GM21723 (cell line): ENCODE measurements at regions not wholly inside any gene's neighbourhood (a gene's known extent, or its start where the extent isn't known, plus 50 kb on each side); places are given as distances from the start of the nearest gene placed in this dataset.
"Not testable (repeated sequence)": the region's sequence is repeated elsewhere in the genome, so short reads cannot be mapped to it uniquely, and the experiment has no call there.

Experiments used
- ATAC-seq: cut with Tn5 transposase; IDR thresholded peaks from one replicate; pipeline ENCODE4 v1.9.1; 2021; ENCODE audit warnings: mild to moderate bottlenecking, moderate library complexity; ENCODE audit not compliant: unreplicated experiment

DNA sequence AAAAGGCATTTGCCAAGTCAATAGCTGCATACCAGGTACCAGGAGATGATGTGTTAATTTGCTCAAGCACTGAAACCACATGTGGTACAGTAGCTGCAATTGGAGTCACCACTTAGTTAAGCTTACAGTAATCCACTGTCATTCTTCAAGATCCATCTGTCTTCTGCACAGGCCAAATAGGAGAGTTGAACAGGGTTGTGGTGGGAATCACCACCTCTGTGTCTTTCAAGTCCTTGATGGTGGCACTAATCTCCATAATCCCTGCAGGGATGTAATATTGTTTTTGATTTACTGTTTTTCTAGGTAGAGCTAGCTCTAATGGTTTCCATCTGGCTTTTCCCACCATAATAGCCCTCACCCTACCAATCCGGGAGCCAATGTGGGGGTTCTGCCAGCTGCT, 91.9 kb downstream of the FCRL5 start:
- ATAC-seq: no peak

- ATAC-seq: no peak
Observed at GRCh38 chr1:157457279-157457678, 95.0 kb downstream of the FCRL5 start.

- no peak for ATAC-seq
Observed at GRCh38 chr1:157455318-157455717, 97.0 kb downstream of the FCRL5 start.

DNA sequence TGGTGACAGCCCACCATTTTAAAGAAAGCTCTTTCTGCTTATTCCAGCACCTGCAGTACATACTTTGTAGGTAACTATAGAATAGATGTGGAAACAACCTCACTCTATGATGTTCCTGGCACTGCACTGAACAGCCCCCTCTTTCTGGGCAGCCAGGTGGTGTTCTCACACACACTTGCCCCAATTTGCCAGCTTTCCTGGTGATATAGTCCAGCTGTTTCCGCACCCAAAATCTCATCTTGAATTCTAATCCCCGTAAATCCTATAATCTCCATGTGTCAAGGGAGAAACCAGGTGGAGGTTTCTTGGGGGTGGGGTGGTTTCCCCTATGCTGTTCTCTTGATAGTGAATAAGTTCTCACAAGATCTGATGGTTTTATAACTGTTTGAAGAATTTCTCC, 102.2 kb downstream of the FCRL5 start:
- no peak for ATAC-seq

GRCh38 chr1:157448636-157449035, 103.7 kb downstream of the FCRL5 start:
- no peak for ATAC-seq

DNA sequence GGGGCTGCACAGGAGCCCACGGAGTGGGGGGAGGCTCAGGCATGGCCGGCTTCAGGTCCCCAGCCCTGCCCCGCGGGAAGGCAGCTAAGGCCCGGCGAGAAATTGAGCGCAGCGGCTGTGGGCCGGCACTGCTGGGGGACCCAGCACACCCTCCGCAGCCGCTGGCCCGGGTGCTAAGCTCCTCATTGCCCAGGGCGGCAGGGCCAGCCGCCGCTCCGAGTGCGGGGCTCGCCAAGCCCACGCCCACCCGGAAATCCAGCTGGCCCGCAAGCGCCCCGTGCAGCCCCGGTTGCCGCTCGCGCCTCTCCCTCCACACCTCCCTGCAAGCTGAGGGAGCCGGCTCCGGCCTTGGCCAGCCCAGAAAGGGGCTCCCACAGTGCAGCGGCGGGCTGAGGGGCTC, 106.0 kb downstream of the FCRL5 start:
- not testable (repeated sequence) for ATAC-seq

- ATAC-seq: not testable (repeated sequence)
Observed at GRCh38 chr1:157445616-157446140, 106.6 kb downstream of the FCRL5 start.

DNA sequence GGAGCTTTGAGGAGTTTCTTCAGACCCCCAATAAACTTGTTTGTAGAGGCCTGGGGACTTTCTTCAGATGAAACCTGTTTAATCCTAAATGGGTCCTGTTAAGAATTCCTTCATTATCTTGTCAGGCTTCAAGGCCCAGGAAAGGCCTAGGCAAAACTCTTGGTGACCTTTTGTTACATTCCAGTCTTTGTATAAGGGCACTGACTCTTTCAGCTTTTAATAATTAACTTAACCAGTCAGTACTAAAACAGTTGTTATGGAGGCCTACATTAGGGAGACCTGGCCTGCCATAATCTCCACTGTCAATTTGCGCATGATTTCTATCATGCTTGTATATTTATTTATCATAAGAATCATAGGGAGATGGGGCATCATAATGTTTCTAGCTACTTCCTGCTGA, 110.2 kb downstream of the FCRL5 start:
- ATAC-seq: no peak

- no peak for ATAC-seq
Observed at GRCh38 chr1:157439302-157439954, 112.9 kb downstream of the FCRL5 start.

DNA sequence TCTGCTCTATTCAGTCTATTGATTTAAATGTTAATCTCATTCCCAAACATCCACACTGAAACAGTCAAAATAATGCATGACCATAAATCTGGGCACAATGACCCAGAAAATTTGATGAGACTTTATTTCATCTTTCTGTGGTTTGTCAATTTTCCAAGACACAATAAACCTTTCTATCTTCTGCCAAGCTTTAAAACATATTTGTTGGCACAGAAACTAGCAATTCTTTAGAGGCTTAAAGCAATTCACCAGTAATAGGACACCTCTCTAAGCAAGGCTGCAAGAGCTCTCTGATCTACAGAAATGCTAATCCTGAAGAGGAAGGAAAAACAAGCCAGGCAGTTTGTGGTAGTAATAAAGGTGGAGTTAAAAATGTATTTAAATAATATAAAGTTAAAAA, 113.7 kb downstream of the FCRL5 start:
- ATAC-seq: no peak

DNA sequence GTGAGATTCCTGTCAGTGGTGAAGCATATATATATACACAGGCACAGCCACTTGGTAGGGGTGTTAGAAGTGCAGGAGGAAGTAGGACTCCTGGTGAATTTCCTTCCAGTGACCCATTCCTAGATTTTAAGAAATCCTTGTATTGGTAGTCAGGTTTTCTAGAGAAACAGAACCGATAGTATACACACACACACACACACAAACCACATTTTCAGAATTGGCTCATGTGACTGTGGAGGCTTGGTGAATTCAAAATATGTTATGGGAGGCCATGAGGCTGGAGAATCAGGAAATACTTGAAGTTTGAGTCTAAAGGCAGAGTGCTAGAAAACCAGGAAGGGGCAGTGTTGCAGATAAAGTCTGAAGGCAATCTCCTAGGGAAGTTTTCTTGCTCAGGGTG, 114.2 kb downstream of the FCRL5 start:
- ATAC-seq: no peak

GRCh38 chr1:157437296-157437695, 115.0 kb downstream of the FCRL5 start:
- ATAC-seq: no peak

DNA sequence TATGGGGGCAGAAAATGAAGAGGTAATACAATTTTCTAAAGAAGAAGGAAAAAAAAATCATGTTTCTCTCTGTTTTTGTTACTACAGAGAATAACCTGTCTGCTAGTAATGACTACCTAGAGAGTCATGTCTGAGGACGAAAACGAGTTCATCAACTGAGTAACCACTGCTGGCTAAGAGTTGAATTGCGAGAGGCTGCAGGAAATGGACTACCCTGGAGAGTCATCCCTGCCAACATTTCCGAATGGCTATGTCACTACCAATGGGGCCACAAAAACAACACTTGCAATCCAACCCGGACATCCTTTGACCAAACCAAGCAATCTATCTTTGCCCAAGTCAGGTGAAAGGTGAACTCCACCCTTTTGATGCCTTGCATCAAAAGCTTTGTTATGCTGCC, 120.6 kb downstream of the FCRL5 start:
- no peak for ATAC-seq

DNA sequence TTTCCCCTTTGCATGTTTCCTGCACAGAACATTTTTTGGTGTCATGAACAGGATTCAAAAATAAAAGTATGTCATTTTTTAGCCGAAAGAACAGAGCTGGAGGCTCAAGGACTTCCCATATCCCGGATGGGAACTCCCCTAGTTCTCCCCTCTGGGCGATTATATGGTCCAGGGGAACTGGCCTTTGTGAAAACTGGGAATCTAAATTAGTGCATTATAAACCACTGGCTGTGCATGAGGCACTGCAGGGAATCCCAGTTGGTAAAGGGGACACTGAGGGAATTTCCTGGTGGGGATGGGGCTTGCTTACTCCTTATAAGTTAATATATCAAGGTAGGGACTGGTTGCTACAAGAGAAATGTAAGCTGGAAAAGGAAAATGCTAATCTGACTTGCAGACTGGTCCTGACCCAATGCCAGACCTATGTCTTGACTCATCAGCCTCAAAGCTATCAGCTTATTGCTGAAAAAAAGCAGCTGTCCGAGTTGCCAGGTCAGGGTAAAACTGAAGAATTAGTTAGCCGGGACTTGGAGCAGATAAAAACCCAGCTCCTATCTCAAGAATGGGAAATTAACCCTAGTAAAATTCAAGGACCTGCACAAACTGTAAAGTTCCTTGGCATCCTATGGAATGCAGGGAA, 122.6 kb downstream of the FCRL5 start:
- ATAC-seq: no peak

DNA sequence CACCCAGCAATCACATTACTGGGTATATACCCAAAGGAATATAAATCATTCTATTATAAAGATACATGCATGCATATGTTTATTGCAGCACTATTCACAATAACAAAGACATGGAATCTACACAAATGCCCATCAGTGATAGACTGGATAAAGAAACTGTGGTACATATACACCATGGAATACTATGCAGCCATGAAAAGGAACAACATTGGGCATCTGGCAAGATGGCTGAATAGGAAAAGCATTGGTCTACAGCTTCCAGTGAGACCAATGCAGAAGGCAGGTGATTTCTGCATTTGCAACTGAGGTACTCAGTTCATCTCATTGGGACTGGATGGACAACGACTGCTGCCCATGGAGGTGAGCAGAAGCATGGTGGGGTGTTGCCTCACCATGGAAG, 128.6 kb downstream of the FCRL5 start:
- not testable (repeated sequence) for ATAC-seq

- no peak for ATAC-seq
Observed at GRCh38 chr1:157419845-157420542, 132.3 kb downstream of the FCRL5 start.

DNA sequence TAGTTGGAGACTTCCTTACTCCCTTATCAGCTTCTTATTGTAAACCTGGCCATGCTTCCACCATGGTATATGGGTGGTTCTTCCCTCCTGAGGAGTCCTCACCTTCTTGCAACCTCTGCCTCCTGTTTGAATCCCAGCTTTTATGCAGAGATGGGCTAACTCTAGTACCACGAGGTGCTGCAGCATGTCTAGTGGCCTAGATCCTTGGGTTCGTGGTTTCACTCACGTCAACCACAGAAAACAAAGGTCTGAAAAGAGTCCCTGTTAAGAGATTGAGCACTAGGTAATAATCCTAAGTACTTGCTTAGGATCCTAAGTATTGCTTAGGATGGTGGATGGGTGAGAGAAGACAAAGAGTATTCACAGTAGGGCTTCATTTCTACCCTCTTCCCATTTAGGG, 133.7 kb downstream of the FCRL5 start:
- ATAC-seq: no peak

- no peak for ATAC-seq
Observed at GRCh38 chr1:157418231-157418630, 134.1 kb downstream of the FCRL5 start.

GRCh38 chr1:157415661-157416060, 136.7 kb downstream of the FCRL5 start:
- no peak for ATAC-seq

DNA sequence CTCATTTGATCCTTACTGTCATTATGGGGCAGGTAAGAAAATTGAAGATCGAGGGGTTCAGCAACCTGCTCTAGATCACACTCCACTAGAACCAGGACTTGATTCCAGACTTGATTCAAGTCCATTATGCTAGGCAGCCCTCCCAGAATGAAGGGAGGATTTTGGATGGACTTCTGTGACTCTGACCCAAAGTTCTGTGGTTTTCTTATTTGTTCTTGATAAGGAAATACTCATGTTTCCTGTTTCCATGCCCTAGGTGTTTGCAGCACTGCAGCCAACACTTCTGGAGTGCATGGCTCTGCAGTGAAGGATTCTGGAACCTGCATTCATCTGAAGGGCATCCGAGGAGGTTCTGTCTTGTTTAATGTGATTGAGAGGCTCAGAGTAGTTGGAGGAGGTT, 140.0 kb downstream of the FCRL5 start:
- no peak for ATAC-seq

DNA sequence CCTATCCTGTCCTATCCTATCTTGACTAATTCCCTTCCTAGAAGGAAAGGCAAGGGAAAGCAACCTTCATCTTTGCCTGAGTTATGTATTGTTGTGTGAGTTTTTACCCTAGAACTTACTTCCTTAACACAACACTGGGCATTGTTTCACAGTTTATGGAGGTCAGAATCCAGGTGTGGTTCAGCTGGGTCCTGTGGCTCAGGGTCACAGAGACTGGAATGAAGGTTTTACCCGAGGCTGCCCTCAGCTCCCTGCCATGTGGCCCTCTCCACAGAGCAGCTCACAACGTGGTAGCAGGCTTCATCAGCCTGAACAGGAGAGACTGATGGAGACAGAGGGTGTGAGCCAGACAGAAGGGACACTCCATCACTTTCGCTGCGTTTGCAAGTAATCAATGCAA, 140.5 kb downstream of the FCRL5 start:
- no peak for ATAC-seq

DNA sequence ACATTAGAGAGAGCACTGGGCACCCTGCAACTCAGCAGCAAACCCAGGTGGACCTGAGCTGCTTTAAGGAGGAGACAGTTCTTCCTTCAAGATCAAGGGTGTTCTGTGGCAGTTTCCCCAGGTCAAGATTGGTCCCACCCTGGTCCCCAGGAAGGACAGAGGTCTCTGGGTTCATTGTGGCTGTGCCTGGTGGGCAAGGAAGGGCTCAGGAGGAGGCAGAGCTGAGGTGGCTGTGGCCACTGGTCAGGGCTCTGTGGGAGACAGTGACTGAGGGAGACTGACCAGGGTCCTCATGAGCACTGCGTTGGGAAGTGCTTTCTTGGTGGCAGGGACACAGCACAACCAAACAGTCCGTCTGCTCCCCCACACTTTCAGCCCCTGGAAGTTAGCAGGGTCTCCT, 141.3 kb downstream of the FCRL5 start:
- ATAC-seq: no peak
